ENCODE measurements at regions not wholly inside any gene's neighbourhood (a gene's known extent, or its start where the extent isn't known, plus 50 kb on each side); places are given as distances from the start of the nearest gene placed in this dataset.

GRCh38 chr5:54722846-54723433 lies 205.4 kb downstream of the SNX18 start:
- no peak overlapping the region for H3K4me2 ChIP-seq (ENCODE audit: low read length)
- no peak overlapping the region for H2AFZ ChIP-seq (ENCODE audit: low read length)
- POLR2A ChIA-PET, result interaction anchor here (0.7 kb wide), 1 partner anchor 60 kb away, joined by 3 read pairs; no protein-coding TSS in a partner anchor
- DNase-seq (ENCODE audit: low spot score), result no peak
- H3K79me2 ChIP-seq (ENCODE audit: insufficient read depth, low read depth, low read length), result no peaks in the 10 kb centered on the region
- intact Hi-C loops (cut with micrococcal nuclease; ENCODE audit: unreplicated experiment), result no loop called here
- no peaks in the 10 kb centered on the region for H3K4me1 ChIP-seq (ENCODE audit: insufficient read depth, low read length, poor library complexity, severe bottlenecking)
- no TSS peak for BruUV-seq (replicated peaks)
- H3K36me3 ChIP-seq (ENCODE audit: insufficient read depth, low read length), result no peaks in the 10 kb centered on the region
- H3K27ac ChIP-seq (ENCODE audit: low read depth, low read length, poor library complexity, severe bottlenecking), result no peak overlapping the region
- H3K9me3 ChIP-seq (ENCODE audit: low read length), result no peaks in the 10 kb centered on the region
- H4K20me1 ChIP-seq (ENCODE audit: insufficient read depth, low read length), result no peaks in the 10 kb centered on the region
- no peak for TF ChIP-seq EZH2phosphoT487 (IDR thresholded peaks at IDR 0.05; ENCODE audit: borderline replicate concordance, low read depth, low read length)
- TF ChIP-seq CTCF (conservative IDR thresholded peaks at IDR 0.05; ENCODE audit: low read length), result no peak
- CTCF ChIA-PET (ENCODE audit: unreplicated experiment), result no interaction called here
- no peaks in the 10 kb centered on the region for H3K9me2 ChIP-seq (ENCODE audit: insufficient read depth, low read length)
- H3K4me3 ChIP-seq (ENCODE audit: low read depth, low read length, poor library complexity, severe bottlenecking), result no peak overlapping the region

- Histone ChIP-seq H3K9me3 (ENCODE audit: low read length) (no peaks in the 10 kb centered on the region), H3K79me2 (ENCODE audit: insufficient read depth, low read depth, low read length) (no peaks in the 10 kb centered on the region), H3K4me1 (ENCODE audit: insufficient read depth, low read length, poor library complexity, severe bottlenecking) (no peaks in the 10 kb centered on the region), H3K9me2 (ENCODE audit: insufficient read depth, low read length) (no peaks in the 10 kb centered on the region), H2AFZ (ENCODE audit: low read length) (no peak overlapping the region), H3K4me3 (ENCODE audit: low read depth, low read length, poor library complexity, severe bottlenecking) (no peak overlapping the region), H3K27ac (ENCODE audit: low read depth, low read length, poor library complexity, severe bottlenecking) (no peak overlapping the region), H3K36me3 (ENCODE audit: insufficient read depth, low read length) (no peaks in the 10 kb centered on the region), H3K4me2 (ENCODE audit: low read length) (no peak overlapping the region), H4K20me1 (ENCODE audit: insufficient read depth, low read length) (no peaks in the 10 kb centered on the region)
- TF ChIP-seq CTCF (conservative IDR thresholded peaks at IDR 0.05; ENCODE audit: low read length), result no peak
- no TSS peak for BruUV-seq (replicated peaks)
- DNase-seq (ENCODE audit: low spot score), result no peak
- intact Hi-C loops (cut with micrococcal nuclease; ENCODE audit: unreplicated experiment), result no loop called here
- CTCF ChIA-PET (ENCODE audit: unreplicated experiment), result no interaction called here
- POLR2A ChIA-PET, result interaction anchor here (0.8 kb wide), 1 partner anchor 10 kb away, joined by 3 read pairs; no protein-coding TSS in a partner anchor
Measured at GRCh38 chr5:54721951-54722654, 204.5 kb downstream of the SNX18 start.

- Histone ChIP-seq H3K4me1 (ENCODE audit: insufficient read depth, low read length, poor library complexity, severe bottlenecking) (no peaks in the 10 kb centered on the region), H3K4me2 (ENCODE audit: low read length) (no peak overlapping the region), H2AFZ (ENCODE audit: low read length) (no peak overlapping the region), H3K4me3 (ENCODE audit: low read depth, low read length, poor library complexity, severe bottlenecking) (no peak overlapping the region), H4K20me1 (ENCODE audit: insufficient read depth, low read length) (no peaks in the 10 kb centered on the region), H3K27ac (ENCODE audit: low read depth, low read length, poor library complexity, severe bottlenecking) (no peak overlapping the region), H3K9me3 (ENCODE audit: low read length) (no peaks in the 10 kb centered on the region), H3K79me2 (ENCODE audit: insufficient read depth, low read depth, low read length) (no peaks in the 10 kb centered on the region), H3K9me2 (ENCODE audit: insufficient read depth, low read length) (no peaks in the 10 kb centered on the region), H3K36me3 (ENCODE audit: insufficient read depth, low read length) (no peaks in the 10 kb centered on the region)
- TF ChIP-seq CTCF (conservative IDR thresholded peaks at IDR 0.05; ENCODE audit: low read length) (no peak), EZH2phosphoT487 (IDR thresholded peaks at IDR 0.05; ENCODE audit: borderline replicate concordance, low read depth, low read length) (no peak)
- no peak for DNase-seq (ENCODE audit: low spot score)
- no TSS peak for BruUV-seq (replicated peaks)
- intact Hi-C loops (cut with micrococcal nuclease; ENCODE audit: unreplicated experiment), result no loop called here
- ChIA-PET POLR2A (no interaction called here), CTCF (ENCODE audit: unreplicated experiment) (no interaction called here)
Measured at GRCh38 chr5:54721116-54721515, 203.6 kb downstream of the SNX18 start.
